Panc1 (cell line): ENCODE measurements at regions not wholly inside any gene's neighbourhood (a gene's known extent, or its start where the extent isn't known, plus 50 kb on each side); places are given as distances from the start of the nearest gene placed in this dataset.

Experiments
- ATAC-seq: fragments of 200-7000 bp; cut with Tn5 transposase; 2 replicates; pipeline ENCODE4 v1.9.1; 2020; ENCODE audit warnings: mild to moderate bottlenecking, moderate library complexity
- BruUV-seq: library from RNA; stranded (reverse); fragments of 400-500 nt; replicated peaks from 2 replicates; lab custom pipeline; 2021; lab: Mats Ljungman, UMichigan
- CTCF ChIA-PET: fragments of 300-600 bp; sonication (Branson Sonifier 250); formaldehyde crosslinking; loops from one replicate; lab custom pipeline; 2022; ENCODE audit warnings: antibody characterized with exemption; lab: Charles Lee
- POLR2A ChIA-PET: fragments of 300-600 bp; sonication (Branson Sonifier 250); formaldehyde crosslinking; loops from one replicate; lab custom pipeline; 2022; ENCODE audit warnings: antibody characterized with exemption; lab: Charles Lee
- DNase-seq: peaks from one replicate; pipeline ENCODE4 v3.0.0-alpha.2; 2010; ENCODE audit warnings: low read depth, low spot score
- H3K27ac ChIP-seq: 2 replicates; pipeline ENCODE4 v1.5.1; 2011; ENCODE audit warnings: mild to moderate bottlenecking, low read length, inconsistent platforms
- H3K27me3 ChIP-seq: fragments of 200-500 bp; sonication (Bioruptor generic); 2 replicates; pipeline ENCODE4 v1.6.0; 2014; ENCODE audit warnings: low read length, inconsistent platforms; ENCODE audit not compliant: control insufficient read depth, insufficient read depth
- H3K36me3 ChIP-seq: fragments of 200-500 bp; sonication (Bioruptor generic); 2 replicates; pipeline ENCODE4 v1.5.1; 2014; ENCODE audit warnings: inconsistent platforms, mild to moderate bottlenecking, low read length, moderate library complexity; ENCODE audit not compliant: control insufficient read depth, insufficient read depth
- H3K4me1 ChIP-seq: 2 replicates; pipeline ENCODE4 v1.5.1; 2011; ENCODE audit warnings: inconsistent platforms, mild to moderate bottlenecking, low read length, moderate library complexity; ENCODE audit not compliant: control insufficient read depth, insufficient read depth
- H3K4me3 ChIP-seq, 2 experiments: 2 replicates each; pipeline ENCODE4 v1.5.1; 2011 to 2012; ENCODE audit warnings: low read depth in 2 of 2, low read length in 2 of 2, mild to moderate bottlenecking in 2 of 2, inconsistent platforms in 1 of 2, moderate library complexity in 1 of 2
- H3K9me3 ChIP-seq: fragments of 200-500 bp; sonication (Bioruptor generic); 2 replicates; pipeline ENCODE4 v1.5.1; 2014; ENCODE audit warnings: low read depth, mild to moderate bottlenecking, inconsistent platforms, low read length, moderate library complexity; ENCODE audit not compliant: control insufficient read depth, insufficient read depth
- CTCF ChIP-seq: fragments of 450-650 bp; IDR thresholded peaks from 2 replicates; pipeline ENCODE4 v1.5.1; 2017; ENCODE audit warnings: mild to moderate bottlenecking
- POLR2AphosphoS5 ChIP-seq: IDR thresholded peaks from 2 replicates; pipeline ENCODE4 v1.6.1; 2012; ENCODE audit warnings: mild to moderate bottlenecking, low read depth, low read length, moderate library complexity
- REST ChIP-seq, 2 experiments: IDR thresholded peaks; 2 replicates each; pipeline ENCODE4 v1.6.1; 2011 to 2012; ENCODE audit warnings: low read depth in 2 of 2, control low read depth in 1 of 2, low read length in 1 of 2, mild to moderate bottlenecking in 1 of 2, moderate library complexity in 1 of 2; ENCODE audit not compliant: insufficient read depth in 1 of 2
- SIN3A ChIP-seq: IDR thresholded peaks from 2 replicates; pipeline ENCODE4 v1.6.1; 2012; ENCODE audit warnings: low read depth, mild to moderate bottlenecking, low read length, moderate library complexity, borderline replicate concordance; ENCODE audit not compliant: insufficient read depth
- TCF7L2 ChIP-seq: IDR thresholded peaks from 2 replicates; pipeline ENCODE4 v1.6.1; 2011; ENCODE audit warnings: mild to moderate bottlenecking, low read depth, low read length, inconsistent platforms
- in situ Hi-C: cut with HindIII; loops from 2 replicates; pipeline ENCODE4 v1.10.0; 2016; ENCODE audit warnings: low sequenced_read_pairs, low pct_unique_long_range_greater_than_20kb
- intact Hi-C: fragments of 100-400 bp; cut with micrococcal nuclease; formaldehyde crosslinking; loops from one replicate; pipeline ENCODE4 v1.10.0; 2022; ENCODE audit not compliant: unreplicated experiment

GRCh38 chr1:186740324-186740723 is 60.1 kb upstream of the PTGS2 start:
- H3K4me1 ChIP-seq = no peaks in the 10 kb centered on the region
- no peak for TF ChIP-seq CTCF
- no peak for TF ChIP-seq REST (IDR thresholded peaks at IDR 0.05; ENCODE audit: insufficient read depth in 1 of 2, low read depth in 2 of 2, low read length in 1 of 2)
- no peak for TF ChIP-seq SIN3A
- no peak for TF ChIP-seq POLR2AphosphoS5
- no peak for TF ChIP-seq TCF7L2
- CTCF ChIA-PET = no interaction called here
- in situ Hi-C loops (no loop called here), intact Hi-C loops (no loop called here)
- DNase-seq (no peak), ATAC-seq (no peak)
- no peaks in the 10 kb centered on the region for H3K27me3 ChIP-seq
- POLR2A ChIA-PET = no interaction called here
- BruUV-seq = no TSS peak
- no peak overlapping the region for H3K27ac ChIP-seq
- no peak overlapping the region for H3K4me3 ChIP-seq
- no peaks in the 10 kb centered on the region for H3K36me3 ChIP-seq
- H3K9me3 ChIP-seq = no peaks in the 10 kb centered on the region

DNA sequence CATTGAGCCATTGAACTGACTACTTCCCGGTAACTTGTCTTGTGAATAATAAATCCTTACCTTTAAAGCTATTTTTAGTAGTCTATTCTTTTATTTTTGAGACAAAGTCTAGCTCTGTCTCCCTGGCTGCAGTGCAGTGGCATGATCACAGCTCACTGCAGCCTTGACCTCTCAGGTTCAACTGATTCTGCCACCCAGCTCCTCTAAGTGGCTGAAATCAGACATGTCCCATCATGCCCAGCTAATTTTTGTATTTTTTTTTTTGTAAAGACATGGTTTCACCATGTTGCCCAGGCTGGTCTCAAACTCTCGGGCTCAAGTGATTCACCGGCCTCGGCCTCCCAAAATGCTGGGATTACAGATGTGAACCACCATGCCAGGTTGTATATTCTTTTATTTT is 59.3 kb upstream of the PTGS2 start:
- intact Hi-C loops (no loop called here), in situ Hi-C loops (no loop called here)
- H3K27me3 ChIP-seq = no peaks in the 10 kb centered on the region
- ATAC-seq (no peak), DNase-seq (no peak)
- no peak overlapping the region for H3K27ac ChIP-seq
- no TSS peak for BruUV-seq
- H3K4me1 ChIP-seq = no peaks in the 10 kb centered on the region
- H3K4me3 ChIP-seq = no peak overlapping the region
- H3K36me3 ChIP-seq = no peaks in the 10 kb centered on the region
- ChIA-PET POLR2A (no interaction called here), CTCF (no interaction called here)
- no peaks in the 10 kb centered on the region for H3K9me3 ChIP-seq
- TF ChIP-seq SIN3A (no peak), POLR2AphosphoS5 (no peak), TCF7L2 (no peak), REST (IDR thresholded peaks at IDR 0.05; ENCODE audit: insufficient read depth in 1 of 2, low read depth in 2 of 2, low read length in 1 of 2) (no peak), CTCF (no peak)
